H1 (cell line): ENCODE measurements at regions not wholly inside any gene's neighbourhood (a gene's known extent, or its start where the extent isn't known, plus 50 kb on each side); places are given as distances from the start of the nearest gene placed in this dataset.

Experiments
- HDAC6 ChIP-seq: IDR thresholded peaks from one replicate; pipeline ENCODE4 v1.7.1; 2012; ENCODE audit warnings: low read depth, mild to moderate bottlenecking, inconsistent platforms, low read length, moderate library complexity

GRCh38 chr16:64679976-64680690 is 441.7 kb downstream of the CDH11 start (continued):
- TF ChIP-seq HDAC6, result no peak
